ENCODE measurements at regions not wholly inside any gene's neighbourhood (a gene's known extent, or its start where the extent isn't known, plus 50 kb on each side); places are given as distances from the start of the nearest gene placed in this dataset.

DNA sequence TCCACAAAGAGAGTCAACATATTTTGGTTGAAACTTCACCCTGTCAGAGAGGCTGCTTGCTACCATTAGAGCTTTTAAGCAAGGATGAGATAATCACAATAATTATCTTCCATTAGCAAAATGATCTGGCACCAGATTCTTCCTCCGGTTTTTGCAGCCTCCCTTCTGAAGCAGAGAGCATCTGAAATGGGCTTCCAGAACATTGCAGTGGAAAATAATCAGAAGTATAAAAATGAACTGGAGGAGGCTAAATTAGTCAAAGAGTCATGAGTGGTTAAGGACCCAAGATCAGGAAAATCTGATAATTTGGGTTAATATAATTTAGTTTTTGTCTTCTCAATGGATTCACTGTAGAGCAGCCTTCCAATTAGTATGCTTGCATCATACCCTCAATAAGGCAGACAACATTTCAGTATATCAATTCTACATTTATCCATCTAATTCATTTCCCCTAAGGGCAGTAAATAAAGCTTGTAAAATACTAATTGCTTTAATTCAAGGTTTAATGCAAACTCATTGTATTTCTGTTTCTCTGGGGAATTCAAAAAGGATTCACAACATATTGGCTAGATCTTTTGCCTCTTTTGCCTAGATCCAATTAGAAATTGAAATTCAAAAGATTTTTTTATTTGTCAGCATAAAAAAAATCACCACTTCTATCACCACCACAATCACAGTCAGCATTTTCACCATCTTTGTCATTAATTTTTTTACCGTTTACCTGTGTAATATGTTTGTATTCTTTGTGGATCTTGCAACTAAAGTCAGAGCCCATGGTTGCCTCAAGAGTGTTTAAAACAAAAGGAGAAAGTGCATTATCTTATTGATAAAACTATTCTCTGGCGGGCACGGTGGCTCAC is 537.2 kb upstream of the DCC start:
- Mint-ChIP-seq H3K27me3 (ENCODE audit: insufficient read depth, low read depth) (no peaks in the 10 kb centered on the region), H3K27ac (no peak overlapping the region), H3K4me3 (no peak overlapping the region), H3K9me3 (peaks cover 11% of the 10 kb centered on the region), H3K4me1 (no peaks in the 10 kb centered on the region), H3K36me3 (no peaks in the 10 kb centered on the region)
- Histone ChIP-seq H3K9ac (no peak overlapping the region), H3K27me3 (no peaks in the 10 kb centered on the region), H3K27ac (no peak overlapping the region), H4K20me1 (ENCODE audit: low read depth) (no peaks in the 10 kb centered on the region), H3K4me3 (no peak overlapping the region), H3K4me1 (no peaks in the 10 kb centered on the region), H3K9me3 (ENCODE audit: low read depth) (peaks cover 8% of the 10 kb centered on the region), H3K4me2 (no peak overlapping the region), H3K79me2 (ENCODE audit: low read depth) (no peaks in the 10 kb centered on the region), H3K36me3 (no peaks in the 10 kb centered on the region), H2AFZ (replicated peaks) (no peak overlapping the region), H3F3A (ENCODE audit: low read depth) (no peaks in the 10 kb centered on the region)
- no peak for DNase-seq (ENCODE audit: low spot score)
- TF ChIP-seq CTCF (IDR thresholded peaks at IDR 0.05) (no peak), EZH2 (IDR thresholded peaks at IDR 0.05) (no peak), EZH2phosphoT487 (IDR thresholded peaks at IDR 0.05) (no peak)

GRCh38 chr18:51807336-51807735 is 532.7 kb upstream of the DCC start:
- Histone ChIP-seq H3K9ac (no peak overlapping the region), H2AFZ (replicated peaks) (no peak overlapping the region), H3K4me1 (no peaks in the 10 kb centered on the region), H3K4me3 (no peak overlapping the region), H3F3A (ENCODE audit: low read depth) (no peaks in the 10 kb centered on the region), H3K27ac (no peak overlapping the region), H3K79me2 (ENCODE audit: low read depth) (no peaks in the 10 kb centered on the region), H3K36me3 (no peaks in the 10 kb centered on the region), H3K9me3 (ENCODE audit: low read depth) (no peaks in the 10 kb centered on the region), H3K4me2 (no peak overlapping the region), H4K20me1 (ENCODE audit: low read depth) (no peaks in the 10 kb centered on the region), H3K27me3 (no peaks in the 10 kb centered on the region)
- Mint-ChIP-seq H3K27ac (no peak overlapping the region), H3K9me3 (peaks cover 2% of the 10 kb centered on the region), H3K4me1 (no peaks in the 10 kb centered on the region), H3K27me3 (ENCODE audit: insufficient read depth, low read depth) (no peaks in the 10 kb centered on the region), H3K36me3 (no peaks in the 10 kb centered on the region), H3K4me3 (no peak overlapping the region)
- no peak for DNase-seq (ENCODE audit: low spot score)
- TF ChIP-seq EZH2phosphoT487 (IDR thresholded peaks at IDR 0.05) (no peak), EZH2 (IDR thresholded peaks at IDR 0.05) (no peak), CTCF (IDR thresholded peaks at IDR 0.05) (no peak)

- Histone ChIP-seq H2AFZ (replicated peaks) (no peak overlapping the region), H3K4me1 (no peaks in the 10 kb centered on the region), H3K27me3 (no peaks in the 10 kb centered on the region), H3K9ac (no peak overlapping the region), H3F3A (ENCODE audit: low read depth) (no peaks in the 10 kb centered on the region), H3K4me3 (no peak overlapping the region), H3K36me3 (no peaks in the 10 kb centered on the region), H3K79me2 (ENCODE audit: low read depth) (no peaks in the 10 kb centered on the region), H3K4me2 (no peak overlapping the region), H4K20me1 (ENCODE audit: low read depth) (no peaks in the 10 kb centered on the region), H3K27ac (no peak overlapping the region), H3K9me3 (ENCODE audit: low read depth) (no peaks in the 10 kb centered on the region)
- no peak overlapping the region for H3K4me3 Mint-ChIP-seq
- no peaks in the 10 kb centered on the region for H3K9me3 Mint-ChIP-seq
- H3K4me1 Mint-ChIP-seq: no peaks in the 10 kb centered on the region
- no peak for TF ChIP-seq CTCF (IDR thresholded peaks at IDR 0.05)
- no peak for TF ChIP-seq EZH2phosphoT487 (IDR thresholded peaks at IDR 0.05)
- TF ChIP-seq EZH2 (IDR thresholded peaks at IDR 0.05): no peak
- no peak for DNase-seq (ENCODE audit: low spot score)
- H3K27ac Mint-ChIP-seq: no peak overlapping the region
- no peaks in the 10 kb centered on the region for H3K36me3 Mint-ChIP-seq
- H3K27me3 Mint-ChIP-seq (ENCODE audit: insufficient read depth, low read depth): no peaks in the 10 kb centered on the region
These were observed 528.1 kb upstream of the DCC start for GRCh38 chr18:51811883-51812282.

Data from neural progenitor cell (in vitro differentiated cells).